ENCODE measurements at regions not wholly inside any gene's neighbourhood (a gene's known extent, or its start where the extent isn't known, plus 50 kb on each side); places are given as distances from the start of the nearest gene placed in this dataset.

DNA sequence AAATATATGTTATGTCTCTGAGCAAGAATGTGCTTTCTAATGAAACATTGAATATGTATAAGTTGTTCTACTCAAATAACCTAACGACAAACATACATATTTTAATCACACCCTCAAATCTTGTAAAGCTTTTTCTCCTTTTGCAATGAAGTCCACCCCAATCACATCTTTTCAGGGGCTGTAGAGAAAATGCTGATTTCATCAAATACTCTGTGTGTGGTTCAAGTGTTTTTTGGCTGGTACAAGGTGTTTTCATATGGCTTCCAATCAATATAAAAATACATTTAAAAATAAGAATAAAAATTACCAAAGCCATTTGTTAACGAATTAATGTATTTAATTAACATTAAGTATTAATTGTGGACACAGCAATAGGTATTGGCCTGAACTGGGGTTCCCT is 57.2 kb upstream of the TMEM196 start:
- Mint-ChIP-seq H3K4me3 (no peak overlapping the region), H3K9me3 (no peaks in the 10 kb centered on the region), H3K27ac (no peak overlapping the region), H3K4me1 (no peaks in the 10 kb centered on the region), H3K27me3 (ENCODE audit: low read depth, poor library complexity) (no peaks in the 10 kb centered on the region), H3K36me3 (ENCODE audit: low read depth) (no peaks in the 10 kb centered on the region)
- TF ChIP-seq, protein P1, sequence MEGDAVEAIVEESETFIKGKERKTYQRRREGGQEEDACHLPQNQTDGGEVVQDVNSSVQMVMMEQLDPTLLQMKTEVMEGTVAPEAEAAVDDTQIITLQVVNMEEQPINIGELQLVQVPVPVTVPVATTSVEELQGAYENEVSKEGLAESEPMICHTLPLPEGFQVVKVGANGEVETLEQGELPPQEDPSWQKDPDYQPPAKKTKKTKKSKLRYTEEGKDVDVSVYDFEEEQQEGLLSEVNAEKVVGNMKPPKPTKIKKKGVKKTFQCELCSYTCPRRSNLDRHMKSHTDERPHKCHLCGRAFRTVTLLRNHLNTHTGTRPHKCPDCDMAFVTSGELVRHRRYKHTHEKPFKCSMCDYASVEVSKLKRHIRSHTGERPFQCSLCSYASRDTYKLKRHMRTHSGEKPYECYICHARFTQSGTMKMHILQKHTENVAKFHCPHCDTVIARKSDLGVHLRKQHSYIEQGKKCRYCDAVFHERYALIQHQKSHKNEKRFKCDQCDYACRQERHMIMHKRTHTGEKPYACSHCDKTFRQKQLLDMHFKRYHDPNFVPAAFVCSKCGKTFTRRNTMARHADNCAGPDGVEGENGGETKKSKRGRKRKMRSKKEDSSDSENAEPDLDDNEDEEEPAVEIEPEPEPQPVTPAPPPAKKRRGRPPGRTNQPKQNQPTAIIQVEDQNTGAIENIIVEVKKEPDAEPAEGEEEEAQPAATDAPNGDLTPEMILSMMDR (IDR thresholded peaks at IDR 0.05), result no peak
- no peak for DNase-seq
